Dermis blood vessel endothelial cell (primary cell): ENCODE measurements at regions not wholly inside any gene's neighbourhood (a gene's known extent, or its start where the extent isn't known, plus 50 kb on each side); places are given as distances from the start of the nearest gene placed in this dataset.

ENCODE experiments used
- DNase-seq: peaks from one replicate; pipeline ENCODE4 v3.0.0; 2010

DNA sequence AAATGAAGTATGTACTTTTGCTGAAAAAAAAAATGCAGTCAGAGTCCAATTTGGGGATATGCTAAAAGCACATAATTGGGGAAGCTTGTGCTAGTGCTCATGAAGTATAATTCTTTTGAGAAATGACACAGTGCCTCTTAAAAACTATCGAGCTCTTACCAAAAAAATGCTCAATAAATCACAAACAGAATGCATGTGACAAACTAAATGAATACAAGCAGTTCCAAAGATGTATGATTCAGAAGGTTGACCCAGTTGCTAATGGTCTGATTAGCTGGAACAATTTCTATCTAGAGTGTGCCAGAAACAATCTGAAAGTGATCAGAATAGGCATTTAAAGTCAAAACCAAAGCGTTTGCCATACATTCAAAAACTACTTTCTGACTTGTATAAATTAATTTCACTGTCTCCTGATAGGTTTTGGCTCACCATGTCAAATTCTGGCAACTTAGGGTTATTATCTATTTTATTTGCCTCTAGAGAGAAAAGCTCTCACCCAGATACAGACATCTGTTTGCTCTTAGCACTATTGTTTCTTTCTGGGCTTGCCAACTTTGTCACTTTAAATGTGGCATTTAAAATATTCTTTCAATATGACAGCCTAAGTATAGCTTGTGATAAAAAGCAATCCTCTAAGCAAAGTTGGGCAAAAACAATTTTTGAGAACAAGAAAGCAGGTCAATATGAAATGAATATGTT, 114.7 kb upstream of the AHR start:
- DNase-seq = no peak

DNA sequence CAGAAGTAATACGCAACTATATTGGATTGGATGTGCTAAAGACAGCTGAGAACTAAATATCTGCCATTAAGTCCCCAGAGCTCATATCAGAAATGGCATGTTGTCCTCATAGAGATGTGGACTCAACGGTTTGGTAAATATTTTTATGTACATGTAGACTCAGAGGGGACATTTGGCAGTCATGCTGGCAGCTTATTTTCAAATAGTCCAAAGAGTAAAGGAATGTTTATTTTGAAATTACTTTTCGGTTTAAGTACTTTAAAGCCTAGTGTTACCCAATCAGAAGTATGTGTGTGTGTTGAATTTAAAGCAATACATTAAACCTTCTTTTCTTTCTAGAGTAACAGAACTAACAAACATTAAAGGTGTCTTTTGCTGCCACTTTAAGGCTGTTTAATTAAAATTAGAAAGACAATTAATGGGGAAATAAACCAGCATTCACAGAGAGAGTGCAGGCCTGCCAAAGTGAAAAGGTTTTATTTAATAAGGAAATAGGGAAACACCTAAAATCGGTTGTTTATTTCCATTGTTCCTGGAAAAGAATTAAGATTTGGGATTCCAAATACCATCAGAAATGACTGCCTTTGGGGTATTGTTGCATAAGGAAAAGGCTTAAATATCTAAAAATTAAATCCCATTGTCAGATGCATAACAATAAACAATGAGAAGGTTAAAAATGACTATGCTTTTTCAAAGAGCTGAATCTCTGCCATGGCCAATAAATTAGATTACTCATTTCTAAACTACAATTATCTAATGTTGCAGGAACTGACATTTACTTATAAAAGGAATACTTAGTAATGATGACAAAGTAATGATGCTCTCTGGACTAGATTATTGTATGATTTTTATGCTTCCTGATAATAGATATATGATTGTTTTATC, 113.4 kb upstream of the AHR start:
- peak; percentile 36 for DNase-seq

DNA sequence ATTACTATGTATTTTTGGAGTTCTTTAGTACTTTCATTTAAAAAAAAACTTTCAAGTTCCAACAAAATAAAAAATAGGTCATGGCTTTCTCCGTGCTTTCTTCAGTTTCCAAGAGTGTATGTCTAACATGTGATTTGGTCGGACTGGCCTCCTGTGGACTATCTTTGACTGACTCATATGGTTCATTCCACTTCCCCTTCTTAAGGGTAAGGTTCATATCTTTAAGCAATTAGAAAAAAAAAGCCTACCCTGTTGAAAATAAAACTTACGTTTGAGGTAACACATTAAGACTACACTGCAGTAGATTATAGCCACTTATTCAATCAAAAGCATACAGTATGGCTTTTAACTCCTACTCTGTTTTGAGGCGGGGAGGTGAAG, 112.8 kb upstream of the AHR start:
- peak; percentile 53 for DNase-seq

DNA sequence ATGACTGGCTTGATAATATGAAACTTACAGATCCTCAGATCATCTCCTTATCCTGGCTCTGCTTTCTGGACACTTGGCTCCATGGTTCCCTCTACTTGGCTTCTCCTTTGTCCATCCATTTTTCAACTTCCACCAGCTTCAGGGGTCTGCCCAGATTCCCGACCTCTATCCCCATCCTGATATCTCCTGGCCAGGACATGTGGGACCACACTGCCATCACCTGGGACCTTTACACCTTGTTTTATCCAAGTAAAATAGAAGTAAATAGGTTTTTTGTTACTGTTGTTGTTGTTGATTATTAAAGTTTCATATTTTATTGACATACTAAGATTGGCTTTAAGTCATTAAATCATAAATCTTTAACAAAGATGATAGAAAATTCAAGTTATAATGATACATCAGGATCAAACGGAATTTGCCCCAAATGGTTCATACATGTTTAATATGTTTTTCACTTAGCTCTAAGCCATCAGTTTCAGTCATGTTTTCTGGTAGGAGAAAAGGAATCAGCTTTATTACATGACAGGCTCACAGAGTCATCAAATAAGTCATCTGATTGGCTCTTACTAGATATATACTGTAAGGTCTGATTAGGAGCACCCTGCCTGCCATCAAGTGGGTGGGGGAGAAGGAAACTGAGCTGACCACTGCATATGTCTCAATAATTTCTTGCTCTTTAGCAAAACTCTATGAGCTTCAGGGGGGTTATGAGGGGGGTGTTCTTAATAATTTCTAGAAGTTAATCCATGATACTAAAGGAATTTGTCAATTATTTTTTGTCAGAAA, 111.5 kb upstream of the AHR start:
- no peak for DNase-seq

DNA sequence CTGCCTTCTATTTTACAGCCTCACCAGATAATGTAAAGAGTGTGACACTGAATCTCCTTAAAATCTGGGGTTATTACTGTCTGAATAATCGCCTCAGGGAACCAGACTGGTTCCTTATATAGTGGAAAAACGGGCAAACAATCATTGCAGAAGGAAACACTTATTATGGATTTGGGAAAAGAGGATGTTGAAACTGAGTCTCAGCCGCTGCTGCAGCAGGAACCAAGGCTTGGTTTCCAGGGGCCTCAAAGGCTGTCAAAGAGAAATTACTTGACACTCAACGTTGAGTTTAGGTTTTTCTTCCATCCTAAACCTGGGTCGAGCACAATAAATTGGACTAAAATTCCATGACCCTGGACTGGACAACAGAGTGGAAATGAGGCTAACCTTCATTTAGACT, 103.8 kb upstream of the AHR start:
- no peak for DNase-seq

DNA sequence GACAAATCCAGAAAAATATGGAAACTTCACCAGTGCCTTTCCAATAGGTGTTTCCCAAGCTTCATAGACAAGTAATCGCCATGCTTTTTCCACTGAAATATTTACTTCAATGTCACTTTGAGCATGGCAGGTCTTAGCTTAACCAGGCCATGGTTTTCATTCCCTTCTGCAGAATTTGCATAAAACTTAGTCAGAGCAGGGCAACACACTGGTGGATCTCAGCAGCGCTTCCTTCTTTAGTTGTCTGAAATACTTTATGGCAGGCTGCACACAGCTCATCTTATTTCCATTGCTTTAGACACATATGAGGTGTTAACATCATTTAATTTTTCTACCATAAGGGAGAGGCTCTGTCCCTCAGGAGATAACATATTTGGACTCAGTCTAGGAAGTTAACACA, 102.9 kb upstream of the AHR start:
- DNase-seq = no peak

DNA sequence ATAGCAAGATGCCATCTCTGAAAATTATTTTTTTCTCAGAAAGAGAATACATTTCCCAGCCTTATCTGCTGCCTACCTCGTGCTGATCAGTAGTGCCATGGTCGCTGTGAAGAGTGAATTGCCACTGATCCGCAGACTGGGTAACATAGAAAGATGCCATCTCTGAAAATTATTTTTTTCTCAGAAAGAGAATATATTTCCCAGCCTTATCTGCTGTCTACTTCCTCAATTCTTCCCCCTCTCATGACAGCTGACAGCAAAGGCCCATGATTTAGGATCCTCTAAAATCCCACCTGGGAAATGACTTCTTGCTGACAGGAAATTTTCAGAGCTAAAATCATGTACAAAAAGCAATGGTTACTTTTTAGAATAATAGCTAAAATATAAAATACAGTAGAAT, 92.5 kb upstream of the AHR start:
- no peak for DNase-seq

DNA sequence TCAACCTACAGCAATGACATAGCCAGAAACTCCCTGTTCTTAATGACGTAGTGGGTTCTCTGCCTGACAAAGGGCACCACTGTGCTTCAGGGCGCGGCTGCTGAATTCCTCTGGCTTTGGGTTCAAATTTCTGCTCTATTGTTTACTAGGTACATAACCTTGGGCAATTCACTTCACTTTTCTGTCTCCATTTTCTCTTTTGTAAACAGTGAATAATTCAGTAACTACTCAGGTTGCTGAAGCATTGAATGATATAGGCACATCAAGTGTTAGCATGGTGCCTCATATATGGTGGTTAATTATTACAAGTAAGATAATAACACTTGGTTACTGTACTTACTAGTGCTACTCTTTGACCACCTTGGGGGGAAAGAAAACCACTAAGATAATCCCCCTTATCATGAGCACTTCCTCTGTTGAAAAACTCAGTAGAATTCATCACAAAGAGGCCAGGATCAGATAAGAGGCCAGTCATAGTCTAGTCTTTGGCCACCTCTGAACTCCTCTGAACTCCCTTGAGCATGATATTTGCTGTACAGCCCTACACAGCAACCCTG, 92.0 kb upstream of the AHR start:
- no peak for DNase-seq

DNA sequence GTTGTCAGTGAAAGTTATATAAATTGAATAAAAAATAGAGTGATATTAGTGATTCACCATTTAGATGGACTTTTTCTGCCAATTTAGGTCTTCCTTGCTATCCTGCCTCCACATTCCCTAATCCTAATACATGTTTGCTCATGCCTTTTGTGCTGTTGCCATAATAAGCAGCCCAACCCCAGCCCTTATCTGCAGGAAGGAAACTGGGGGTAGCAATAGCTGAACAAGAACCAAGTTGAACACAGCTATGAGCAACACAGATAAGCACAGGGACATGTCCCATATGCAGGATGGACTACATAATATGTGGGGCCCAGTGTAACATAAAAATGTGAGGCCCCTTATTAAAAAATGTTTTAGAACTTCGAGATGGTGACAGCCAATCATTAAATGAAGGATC, 91.2 kb upstream of the AHR start:
- peak; percentile 79 for DNase-seq

DNA sequence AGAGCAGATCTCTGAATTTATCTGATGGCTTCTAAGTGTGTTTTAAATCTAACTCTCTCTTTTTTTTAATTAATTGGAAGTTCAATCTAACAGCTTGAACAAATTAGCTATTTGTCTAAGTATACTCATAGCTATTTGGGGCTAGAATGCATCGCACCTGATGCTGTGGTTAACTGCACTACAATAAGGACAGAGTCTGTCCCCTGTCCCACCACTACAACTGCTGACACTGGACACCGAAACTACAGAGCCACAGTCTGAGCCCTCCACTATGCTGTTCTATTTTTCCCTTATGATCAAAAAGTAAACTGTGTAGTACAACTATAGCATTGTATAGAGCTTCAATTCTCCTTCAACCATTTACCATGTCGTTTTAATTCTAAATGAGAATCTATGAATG, 89.4 kb upstream of the AHR start:
- no peak for DNase-seq

DNA sequence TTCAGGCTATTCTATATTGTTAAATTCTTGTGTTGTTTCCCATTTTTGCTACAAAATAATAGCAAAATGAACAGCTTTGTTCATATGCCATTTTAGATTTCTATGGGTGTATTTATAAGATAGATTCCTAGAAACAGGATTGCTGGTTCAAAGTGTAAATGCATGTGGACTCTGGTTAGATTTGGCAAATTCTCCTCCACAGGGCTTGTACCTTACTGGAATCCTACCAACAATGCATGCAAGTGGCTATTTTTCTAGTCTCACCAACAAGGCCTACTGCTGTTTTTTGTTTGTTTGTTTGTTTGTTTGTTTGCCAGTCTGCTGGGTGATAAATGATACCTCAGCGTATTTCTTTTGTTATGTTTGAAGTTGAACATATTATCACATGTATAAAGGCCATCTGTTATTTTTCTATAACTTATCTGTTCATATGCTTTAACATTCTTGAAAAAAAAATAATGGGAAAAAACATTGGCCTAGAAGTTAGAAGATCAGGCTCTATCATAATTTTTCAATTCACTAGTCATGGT, 87.1 kb upstream of the AHR start:
- DNase-seq = no peak

DNA sequence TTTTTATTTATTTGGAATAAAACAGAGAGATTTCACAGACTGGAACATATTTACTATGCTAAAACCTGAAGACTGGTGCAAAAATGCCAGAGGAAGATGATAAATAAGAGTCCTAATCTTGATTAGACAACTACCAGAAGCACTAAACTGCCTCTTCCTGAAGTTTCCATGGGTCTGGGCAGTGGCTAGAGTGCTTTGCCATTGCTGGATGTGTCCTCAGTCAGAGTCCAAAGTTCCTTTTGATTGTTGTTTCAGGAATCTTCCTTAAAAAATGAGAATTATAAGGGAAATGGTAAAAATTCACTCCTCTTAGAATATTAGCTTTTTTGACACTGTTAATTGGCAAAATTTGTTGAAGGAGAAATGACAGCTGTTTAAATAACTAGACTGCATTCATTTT, 86.3 kb upstream of the AHR start:
- no peak for DNase-seq

DNA sequence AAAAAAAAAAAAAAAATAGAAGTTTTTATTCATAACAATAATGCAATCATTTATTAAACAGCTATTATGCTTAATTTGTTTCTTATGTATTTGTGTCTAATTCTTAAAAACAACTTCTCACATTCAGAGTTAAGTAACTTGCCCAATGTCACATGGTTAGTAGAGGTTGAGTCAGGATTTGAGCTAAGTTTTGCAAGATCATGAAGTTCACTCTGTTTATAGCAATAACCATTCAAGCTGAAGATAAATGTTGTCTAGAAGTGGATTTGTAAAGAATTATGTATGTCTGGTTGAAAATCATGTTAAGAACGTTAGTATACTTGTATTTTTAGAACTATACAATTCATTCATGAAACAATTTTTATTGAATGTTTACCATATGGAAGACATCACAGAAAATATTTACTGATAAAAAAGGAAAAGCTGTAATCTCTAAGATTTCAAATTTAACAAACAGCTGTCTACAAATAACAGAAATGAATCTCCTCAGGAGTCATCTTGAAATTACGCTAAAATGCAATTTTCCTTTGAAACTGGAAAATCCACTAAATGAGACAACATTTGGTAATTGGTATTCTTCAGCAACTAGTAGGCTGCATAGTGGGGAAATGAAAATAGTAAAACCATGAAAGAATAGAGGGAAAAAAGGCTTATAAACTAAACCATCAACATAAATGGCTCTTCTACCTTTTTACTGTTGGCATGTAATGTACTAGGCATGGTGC, 70.5 kb upstream of the AHR start:
- DNase-seq = no peak

DNA sequence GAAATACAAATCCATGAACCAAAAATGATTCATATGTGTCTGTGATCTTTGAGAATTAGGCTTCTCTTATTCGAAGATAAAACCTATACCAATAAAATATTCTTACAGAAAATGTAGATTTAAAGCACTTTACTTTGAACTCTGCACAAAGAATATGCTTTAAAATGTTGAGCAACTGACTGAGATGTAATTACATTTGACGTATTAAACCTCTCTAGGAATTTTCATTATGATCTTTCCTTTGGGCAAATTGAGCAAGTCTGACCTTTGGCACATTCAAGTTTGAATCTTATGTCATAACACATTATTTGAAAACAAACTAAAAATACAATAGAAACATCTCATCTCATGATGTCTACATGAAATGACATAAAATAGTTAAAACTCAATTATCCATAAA, 69.2 kb upstream of the AHR start:
- no peak for DNase-seq

DNA sequence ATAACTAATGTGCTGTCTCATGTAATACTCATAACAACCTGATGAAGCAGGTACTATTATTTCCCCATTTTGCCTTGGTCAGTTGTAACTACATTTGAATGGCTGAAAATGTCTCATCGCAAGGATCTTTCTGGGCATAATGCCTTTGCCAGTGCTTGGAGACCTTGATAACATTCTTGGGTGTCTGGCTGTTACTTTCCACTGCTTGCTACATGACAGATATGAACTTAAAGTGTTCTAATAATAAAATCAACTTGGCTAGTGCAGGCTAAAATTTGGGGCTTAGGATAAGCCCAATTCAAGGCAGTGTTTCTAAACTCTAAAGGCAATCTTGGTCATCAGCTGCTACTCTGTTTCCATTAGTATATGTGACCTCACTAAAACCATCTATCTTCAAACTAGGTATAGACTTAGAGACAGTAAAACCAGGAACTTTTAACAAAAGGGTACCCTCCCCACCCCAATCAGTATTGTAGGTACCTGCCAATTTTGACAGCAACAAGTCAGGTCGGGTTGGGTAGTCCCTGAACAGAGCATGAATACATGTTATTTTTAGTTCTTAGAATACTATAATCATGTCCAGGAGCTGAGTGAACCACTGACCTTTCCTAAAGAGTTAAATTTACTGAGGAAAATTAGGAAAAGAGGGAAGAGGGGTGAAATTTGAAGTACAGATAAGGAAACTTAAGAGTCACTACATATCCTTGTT, 68.2 kb upstream of the AHR start:
- DNase-seq = no peak

DNA sequence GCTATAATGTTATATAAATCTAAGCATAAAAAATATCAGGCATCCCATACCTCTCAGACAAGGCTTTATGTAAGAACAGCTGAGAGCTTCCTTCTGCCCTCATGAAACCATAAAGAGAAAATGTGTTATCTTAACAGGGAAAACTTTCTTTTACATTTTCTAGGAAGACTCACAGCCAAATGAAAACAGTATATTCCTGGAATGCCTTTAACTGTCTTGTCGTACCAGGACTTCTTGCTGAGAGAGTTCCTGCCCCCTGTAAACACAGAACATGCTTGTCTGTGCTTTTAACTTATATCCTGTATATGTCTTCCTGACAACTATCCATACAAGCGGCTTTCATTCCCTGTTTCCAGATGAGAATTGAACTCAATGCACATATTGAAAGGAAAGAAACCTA, 64.8 kb upstream of the AHR start:
- DNase-seq = no peak

DNA sequence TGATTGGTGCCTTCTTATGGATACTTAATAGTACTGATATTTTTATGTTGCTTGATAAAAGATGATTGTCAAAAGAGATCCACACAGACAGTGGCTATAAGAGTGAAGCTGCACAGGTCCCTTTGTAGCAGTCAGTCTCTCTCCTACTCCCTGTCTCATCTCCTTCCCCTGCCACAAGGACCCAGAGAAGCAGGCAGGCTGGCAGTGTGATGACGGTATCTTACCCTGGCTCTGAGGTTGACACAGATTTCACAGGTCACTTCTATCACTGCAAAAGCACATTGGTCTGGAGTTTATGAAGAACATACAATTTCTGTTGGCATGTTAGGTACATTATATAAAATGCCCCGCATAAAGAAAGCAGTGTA, 64.4 kb upstream of the AHR start:
- peak; percentile 42 for DNase-seq

DNA sequence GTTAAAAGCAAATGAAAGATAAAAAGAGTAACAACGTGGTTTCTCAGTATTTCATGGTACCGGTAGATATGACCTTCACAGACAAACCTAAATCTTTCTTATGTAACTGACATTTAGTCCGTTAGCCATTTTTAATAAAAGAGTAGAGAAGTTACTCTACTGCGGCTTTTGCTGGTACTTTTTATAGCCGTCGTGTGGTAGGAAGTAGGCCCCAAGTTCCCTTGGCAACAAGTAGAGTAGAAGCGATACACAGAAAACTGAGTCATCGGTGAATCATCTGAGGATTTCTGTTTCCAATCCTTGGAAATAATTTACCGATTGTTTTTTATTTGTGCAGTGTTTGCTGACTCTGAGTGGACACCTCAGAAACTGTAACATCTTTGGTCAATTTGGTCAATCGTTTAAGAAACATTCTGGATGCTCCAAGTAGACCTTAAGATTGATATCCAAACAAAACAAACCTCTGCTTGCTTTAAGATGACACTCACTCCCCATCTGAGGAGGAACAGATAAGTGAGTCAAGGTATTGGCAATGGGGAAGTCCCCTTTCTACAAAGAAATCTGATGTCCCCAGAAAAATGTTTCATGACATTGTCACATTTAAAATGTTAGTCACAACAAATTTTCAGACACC, 63.9 kb upstream of the AHR start:
- DNase-seq = peak; percentile 95

DNA sequence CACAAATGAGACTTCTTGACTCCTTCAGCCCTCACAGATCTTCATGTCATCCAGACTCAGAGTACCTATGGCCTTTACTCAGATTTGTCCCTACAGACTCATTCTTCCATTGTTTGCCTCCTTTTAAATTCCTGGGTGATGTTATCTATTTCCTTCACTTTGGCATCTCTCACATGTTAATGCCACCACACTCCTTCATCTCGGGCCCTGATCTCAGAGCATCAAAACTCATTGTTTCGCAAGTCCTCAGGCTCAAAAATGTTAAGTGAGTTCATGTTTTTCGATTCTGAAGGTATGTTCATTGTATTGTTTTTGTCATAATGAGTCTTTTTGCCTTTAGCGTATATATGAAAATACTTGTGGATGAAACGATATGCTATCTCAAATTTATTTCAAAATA, 62.3 kb upstream of the AHR start:
- no peak for DNase-seq

DNA sequence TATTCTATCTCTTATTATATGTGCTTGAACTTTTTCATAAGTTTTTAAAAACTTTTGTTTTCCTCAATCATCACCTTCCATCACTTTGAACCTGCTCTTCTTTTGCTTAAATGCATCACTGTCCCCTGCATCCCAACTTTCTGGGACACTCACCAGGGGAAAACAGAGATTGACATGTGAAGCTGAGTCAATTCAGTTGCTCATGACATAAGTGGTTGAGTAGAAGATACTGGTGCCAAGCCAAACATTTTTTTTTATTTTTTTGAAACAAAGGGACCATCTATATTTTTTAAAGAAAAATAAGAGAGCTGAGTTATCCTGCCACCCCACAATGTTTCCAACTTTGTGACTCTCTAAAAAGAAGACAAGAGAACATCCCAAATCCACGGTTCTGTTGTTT, 61.8 kb upstream of the AHR start:
- peak; percentile 20 for DNase-seq

DNA sequence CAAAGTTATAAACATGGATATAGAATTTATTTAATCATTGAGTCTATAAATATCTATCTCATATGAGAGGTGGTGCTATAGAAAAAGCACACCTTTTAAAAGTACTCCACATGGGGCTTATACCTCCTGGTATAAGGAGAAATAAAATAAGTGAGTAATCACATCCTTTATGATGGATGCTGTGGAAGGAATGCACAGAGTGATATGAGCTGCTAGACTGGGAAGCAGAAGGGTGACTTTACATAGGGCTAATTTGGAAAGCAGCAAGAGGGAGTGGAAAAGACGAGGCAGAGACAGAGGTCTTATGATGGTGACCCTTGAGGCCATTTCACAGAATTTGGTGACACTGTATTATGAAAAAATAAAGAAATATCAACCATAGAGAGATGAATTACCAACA, 59.4 kb upstream of the AHR start:
- no peak for DNase-seq
